OCI-LY3 (cell line): ENCODE measurements at regions not wholly inside any gene's neighbourhood (a gene's known extent, or its start where the extent isn't known, plus 50 kb on each side); places are given as distances from the start of the nearest gene placed in this dataset.
A peak's percentile ranks its signal among the peaks of the same experiment; 100 is the strongest.
"Not testable (repeated sequence)": the region's sequence is repeated elsewhere in the genome, so short reads cannot be mapped to it uniquely, and the experiment has no call there.

Source experiments
- H2AFZ ChIP-seq: fragments of 200-600, 300-600 bp; shearing (Covaris generic); 2 replicates; pipeline ENCODE4 v1.6.0; 2014; ENCODE audit warnings: antibody characterized with exemption, low read depth, low read length
- H3K27ac ChIP-seq: fragments of 200-600, 300-600 bp; sonication (generic); 2 replicates; pipeline ENCODE4 v1.5.1; 2014; ENCODE audit warnings: mild to moderate bottlenecking, low read length, moderate library complexity, mixed read lengths
- H3K27me3 ChIP-seq: fragments of 200-600, 300-600 bp; sonication (generic); 2 replicates; pipeline ENCODE4 v1.6.1; 2014; ENCODE audit warnings: low read depth, low read length, mixed read lengths
- H3K36me3 ChIP-seq: fragments of 200-600, 300-600 bp; sonication (generic); replicated peaks from 2 replicates; pipeline ENCODE3; 2014; ENCODE audit warnings: low read depth, low read length, mixed read lengths
- H3K4me1 ChIP-seq: fragments of 300-600, 200-600 bp; sonication (generic); 2 replicates; pipeline ENCODE4 v1.6.1; 2014; ENCODE audit warnings: low read length, mixed read lengths
- H3K4me2 ChIP-seq: fragments of 200-600, 300-600 bp; sonication (generic); 2 replicates; pipeline ENCODE4 v1.6.1; 2014; ENCODE audit warnings: low read length, mixed read lengths
- H3K4me3 ChIP-seq: fragments of 300-600, 200-600 bp; sonication (generic); 2 replicates; pipeline ENCODE4 v1.5.1; 2014; ENCODE audit warnings: antibody characterized with exemption, mild to moderate bottlenecking, low read length, moderate library complexity
- H3K79me2 ChIP-seq: fragments of 300-600, 200-600 bp; shearing (Covaris generic); 2 replicates; pipeline ENCODE4 v1.6.1; 2014; ENCODE audit warnings: mild to moderate bottlenecking, low read length, mixed read lengths
- H3K9ac ChIP-seq: fragments of 300-600, 200-600 bp; shearing (Covaris generic); 2 replicates; pipeline ENCODE4 v1.6.0; 2014; ENCODE audit warnings: mild to moderate bottlenecking, low read length, moderate library complexity
- H3K9me3 ChIP-seq: fragments of 200-600, 300-600 bp; shearing (Covaris generic); 2 replicates; pipeline ENCODE4 v1.6.1; 2014; ENCODE audit warnings: low read length, mixed read lengths; ENCODE audit not compliant: insufficient read depth
- H4K20me1 ChIP-seq: fragments of 200-600, 300-600 bp; sonication (generic); 2 replicates; pipeline ENCODE4 v1.6.1; 2016; ENCODE audit warnings: low read length, mixed read lengths; ENCODE audit not compliant: insufficient read depth
- CTCF ChIP-seq: fragments of 200-600, 300-600 bp; sonication (generic); IDR thresholded peaks from 2 replicates; pipeline ENCODE4 v1.5.1; 2014; ENCODE audit warnings: antibody characterized with exemption, low read length, low read depth
- EZH2phosphoT487 ChIP-seq: fragments of 200-600 bp; shearing (Covaris generic); IDR thresholded peaks from 2 replicates; pipeline ENCODE4 v1.6.1; 2018; ENCODE audit warnings: antibody characterized with exemption, mixed run types, low read depth

- H3K79me2 ChIP-seq = no peaks in the 10 kb centered on the region
- no peak overlapping the region for H3K9ac ChIP-seq
- no peaks in the 10 kb centered on the region for H4K20me1 ChIP-seq
- H3K36me3 ChIP-seq = no peaks in the 10 kb centered on the region
- TF ChIP-seq EZH2phosphoT487 = no peak
- TF ChIP-seq CTCF = no peak
- H3K9me3 ChIP-seq = no peaks in the 10 kb centered on the region
- peaks cover 34% of the 10 kb centered on the region for H3K27me3 ChIP-seq
- H3K4me2 ChIP-seq = no peak overlapping the region
- H3K4me1 ChIP-seq = peaks cover 32% of the 10 kb centered on the region
- H2AFZ ChIP-seq = no peak overlapping the region
- no peak overlapping the region for H3K27ac ChIP-seq
- no peak overlapping the region for H3K4me3 ChIP-seq
These were observed 821.0 kb downstream of the TMEM121 start for GRCh38 chr14:106347291-106347778.

GRCh38 chr14:106347890-106348755 is 821.7 kb downstream of the TMEM121 start:
- Histone ChIP-seq H3K4me1 (peaks cover 32% of the 10 kb centered on the region), H3K27me3 (peaks cover 31% of the 10 kb centered on the region), H3K9me3 (no peaks in the 10 kb centered on the region), H3K27ac (no peak overlapping the region), H3K36me3 (no peaks in the 10 kb centered on the region), H4K20me1 (no peaks in the 10 kb centered on the region), H3K79me2 (no peaks in the 10 kb centered on the region), H3K4me3 (no peak overlapping the region), H3K4me2 (peak overlapping the region; percentile 6; the same call in 1 of the 2 replicates), H3K9ac (no peak overlapping the region), H2AFZ (no peak overlapping the region)
- TF ChIP-seq CTCF (no peak), EZH2phosphoT487 (no peak)

DNA sequence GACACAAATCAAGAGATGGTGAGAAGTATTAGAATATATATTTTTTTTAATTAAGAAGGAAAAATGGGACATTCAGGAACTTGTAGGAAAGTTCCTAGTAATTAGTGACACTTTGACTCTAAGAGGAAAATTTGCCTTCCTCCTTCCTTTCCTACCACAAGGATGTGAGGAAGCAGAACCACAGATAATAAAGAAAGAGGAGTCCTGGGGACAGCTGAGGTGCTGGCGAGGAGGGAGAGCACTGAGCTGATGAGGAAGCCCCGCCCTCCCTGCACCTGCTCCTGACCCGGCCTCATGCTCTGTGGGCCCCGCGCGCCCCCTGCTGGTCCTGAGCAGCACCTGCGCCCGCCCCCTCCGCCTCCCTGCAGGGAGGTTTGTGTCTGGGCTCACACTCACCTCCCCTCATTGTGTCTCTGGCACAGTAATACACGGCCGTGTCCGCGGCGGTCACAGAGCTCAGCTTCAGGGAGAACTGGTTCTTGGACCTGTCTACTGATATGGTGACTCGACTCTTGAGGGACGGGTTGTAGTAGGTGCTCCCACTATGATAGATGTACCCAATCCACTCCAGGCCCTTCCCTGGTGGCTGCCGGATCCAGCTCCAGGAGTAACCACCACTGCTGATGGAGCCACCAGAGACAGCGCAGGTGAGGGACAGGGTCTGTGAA is 822.6 kb downstream of the TMEM121 start:
- Histone ChIP-seq H2AFZ (0 out of 2 replicates have a peak overlapping the region, but pooled peaks have one; percentile 33), H3K9ac (peak overlapping the region; percentile 32; the same call in 1 of the 2 replicates), H3K27me3 (peaks cover 27% of the 10 kb centered on the region), H3K27ac (peak overlapping the region; percentile 46), H3K4me1 (peaks cover 32% of the 10 kb centered on the region), H3K4me2 (peak overlapping the region; percentile 89), H3K4me3 (peak overlapping the region; percentile 66)
- H3K79me2 ChIP-seq, H4K20me1 ChIP-seq, H3K9me3 ChIP-seq, H3K36me3 ChIP-seq: not testable (repeated sequence)
- peak; percentile 61 for TF ChIP-seq CTCF

DNA sequence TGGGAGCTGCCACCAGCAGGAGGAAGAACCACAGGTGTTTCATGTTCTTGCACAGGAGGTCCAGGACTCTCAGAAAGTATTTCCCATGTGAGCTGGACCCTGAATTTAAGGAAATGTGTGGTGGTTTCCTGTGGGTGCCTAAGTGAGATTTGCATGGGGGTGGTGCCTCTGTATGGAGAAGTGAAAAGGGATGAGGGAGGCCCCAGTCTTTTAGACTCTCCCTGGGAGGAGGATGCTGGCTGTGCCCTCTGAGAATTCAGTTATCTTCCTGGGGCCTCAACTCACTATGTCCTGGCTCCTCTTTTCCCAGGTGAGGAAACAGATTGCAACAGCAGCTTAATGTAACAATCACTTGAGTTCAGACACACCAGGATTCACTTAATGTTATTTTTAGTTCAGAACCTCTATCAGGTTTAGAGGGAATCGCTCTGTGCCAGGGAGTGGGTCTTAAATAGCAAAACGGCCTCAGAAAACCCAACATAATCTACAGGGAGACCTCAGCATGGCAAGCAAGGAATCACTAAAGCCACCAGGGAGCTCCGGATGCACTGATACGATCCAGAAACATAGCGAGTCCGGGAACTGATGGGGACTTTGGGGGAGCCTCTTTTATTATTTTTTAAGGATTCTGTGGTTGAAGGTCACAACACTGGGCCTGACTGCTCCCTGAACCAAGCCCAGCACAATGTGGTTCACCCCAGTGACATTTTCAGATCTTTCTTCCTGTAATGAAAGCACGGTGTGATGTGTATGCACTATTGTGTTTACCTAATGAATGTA is 823.5 kb downstream of the TMEM121 start:
- H3K79me2 ChIP-seq, H3K9me3 ChIP-seq, H4K20me1 ChIP-seq, H3K36me3 ChIP-seq, H2AFZ ChIP-seq, H3K9ac ChIP-seq: not testable (repeated sequence)
- peak overlapping the region; percentile 66 for H3K4me3 ChIP-seq
- H3K4me2 ChIP-seq = peak overlapping the region; percentile 89
- H3K27me3 ChIP-seq = peaks cover 24% of the 10 kb centered on the region
- H3K4me1 ChIP-seq = peaks cover 37% of the 10 kb centered on the region
- peak overlapping the region; percentile 46 for H3K27ac ChIP-seq

- H3K27ac ChIP-seq, H3K9me3 ChIP-seq, H3K27me3 ChIP-seq, H4K20me1 ChIP-seq, H2AFZ ChIP-seq, H3K79me2 ChIP-seq, H3K9ac ChIP-seq, H3K36me3 ChIP-seq: not testable (repeated sequence)
- Histone ChIP-seq H3K4me2 (peak overlapping the region; percentile 49), H3K4me1 (peaks cover 33% of the 10 kb centered on the region), H3K4me3 (0 out of 2 replicates have a peak overlapping the region, but pooled peaks have one; percentile 29)
These were observed 828.8 kb downstream of the TMEM121 start for GRCh38 chr14:106355007-106355791.
